Neural progenitor cell (in vitro differentiated cells): ENCODE measurements at regions not wholly inside any gene's neighbourhood (a gene's known extent, or its start where the extent isn't known, plus 50 kb on each side); places are given as distances from the start of the nearest gene placed in this dataset.

Experiments used
- CTCF ChIP-seq: fragments of 200-600 bp; sonication (generic); IDR thresholded peaks from 2 replicates; pipeline ENCODE4 v1.5.1; 2017; ENCODE audit warnings: antibody characterized with exemption, mild to moderate bottlenecking
- EZH2 ChIP-seq: fragments of 200-600 bp; sonication (generic); IDR thresholded peaks from 2 replicates; pipeline ENCODE4 v1.6.1; 2017; ENCODE audit warnings: antibody characterized with exemption, mild to moderate bottlenecking, moderate library complexity

- TF ChIP-seq CTCF = no peak
- TF ChIP-seq EZH2 = no peak
Measured at GRCh38 chr22:49106096-49106841, 721.4 kb downstream of the BRD1 start.
